GM19467 (cell line): ENCODE measurements at regions not wholly inside any gene's neighbourhood (a gene's known extent, or its start where the extent isn't known, plus 50 kb on each side); places are given as distances from the start of the nearest gene placed in this dataset.

Experiments used
- ATAC-seq: cut with Tn5 transposase; IDR thresholded peaks from one replicate; pipeline ENCODE4 v1.9.1; 2021; ENCODE audit warnings: mild to moderate bottlenecking, moderate library complexity; ENCODE audit not compliant: unreplicated experiment

GRCh38 chr18:61057443-61057842 lies 275.8 kb upstream of the CDH20 start:
- no peak for ATAC-seq

DNA sequence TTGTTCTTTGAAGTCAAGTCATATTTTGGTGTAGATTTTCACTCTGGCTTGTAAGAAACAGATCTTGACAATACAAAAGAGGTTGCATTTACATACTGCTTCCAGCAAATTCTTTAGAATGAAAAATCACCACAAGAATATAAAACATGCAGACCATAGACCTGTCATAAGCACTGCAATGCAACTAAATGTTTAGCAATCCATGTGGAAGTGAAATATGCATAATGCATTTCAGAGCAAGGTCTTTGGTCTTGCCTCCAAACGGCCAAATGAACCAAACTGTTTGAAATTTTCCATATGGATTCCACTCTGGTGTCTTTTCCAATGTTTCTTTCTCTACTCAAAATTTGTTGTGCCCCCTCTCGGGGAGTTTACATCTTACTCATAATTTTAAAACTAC lies 271.0 kb upstream of the CDH20 start:
- no peak for ATAC-seq

- no peak for ATAC-seq
Measured at GRCh38 chr18:61064911-61065310, 268.3 kb upstream of the CDH20 start.

DNA sequence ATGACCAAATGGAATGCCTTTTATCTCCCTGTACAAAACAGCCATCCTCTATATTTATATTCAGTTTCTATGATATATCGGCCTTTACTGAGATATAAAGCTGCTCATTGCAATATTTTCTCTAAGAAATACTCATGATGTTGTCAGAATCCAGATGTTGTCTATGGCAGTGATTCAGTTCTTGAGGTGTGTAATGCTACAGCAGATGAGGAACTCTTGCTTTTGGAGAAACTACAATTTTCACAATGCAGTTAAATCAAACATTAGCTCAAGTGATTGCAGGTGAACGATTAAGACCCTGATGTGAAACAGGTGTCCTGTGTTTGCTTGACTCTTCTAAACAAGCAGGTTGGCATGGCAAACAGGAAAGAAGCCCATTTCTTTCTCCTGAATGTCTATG lies 256.2 kb upstream of the CDH20 start:
- no peak for ATAC-seq

GRCh38 chr18:61079714-61080113 lies 253.5 kb upstream of the CDH20 start:
- no peak for ATAC-seq

DNA sequence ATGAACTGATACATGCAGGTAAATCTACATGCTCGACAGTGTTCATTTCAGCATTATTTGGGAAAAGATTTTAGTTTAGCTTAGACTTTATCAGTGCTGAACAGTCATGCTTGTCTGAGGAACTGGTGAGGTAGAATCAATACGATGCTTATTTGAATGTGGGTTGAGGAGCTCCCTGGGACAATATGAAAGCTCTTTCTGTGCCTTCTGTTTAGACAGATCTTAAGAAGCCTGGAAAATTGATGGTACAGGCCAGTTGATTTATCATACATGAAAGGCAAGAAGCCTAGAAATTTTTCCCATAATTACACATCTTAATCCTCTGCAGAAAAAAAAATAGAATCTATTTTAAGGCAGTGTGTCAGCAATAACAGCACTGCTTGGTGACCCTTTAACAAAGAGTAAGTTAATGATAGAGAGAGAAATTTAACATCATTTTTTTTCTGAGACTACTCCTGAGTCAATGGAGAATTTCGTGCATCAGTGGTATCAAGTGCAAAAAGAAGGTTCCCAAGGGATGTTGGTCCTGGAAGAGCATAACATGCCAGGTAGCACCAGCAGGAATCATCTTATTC lies 252.2 kb upstream of the CDH20 start:
- ATAC-seq: no peak

DNA sequence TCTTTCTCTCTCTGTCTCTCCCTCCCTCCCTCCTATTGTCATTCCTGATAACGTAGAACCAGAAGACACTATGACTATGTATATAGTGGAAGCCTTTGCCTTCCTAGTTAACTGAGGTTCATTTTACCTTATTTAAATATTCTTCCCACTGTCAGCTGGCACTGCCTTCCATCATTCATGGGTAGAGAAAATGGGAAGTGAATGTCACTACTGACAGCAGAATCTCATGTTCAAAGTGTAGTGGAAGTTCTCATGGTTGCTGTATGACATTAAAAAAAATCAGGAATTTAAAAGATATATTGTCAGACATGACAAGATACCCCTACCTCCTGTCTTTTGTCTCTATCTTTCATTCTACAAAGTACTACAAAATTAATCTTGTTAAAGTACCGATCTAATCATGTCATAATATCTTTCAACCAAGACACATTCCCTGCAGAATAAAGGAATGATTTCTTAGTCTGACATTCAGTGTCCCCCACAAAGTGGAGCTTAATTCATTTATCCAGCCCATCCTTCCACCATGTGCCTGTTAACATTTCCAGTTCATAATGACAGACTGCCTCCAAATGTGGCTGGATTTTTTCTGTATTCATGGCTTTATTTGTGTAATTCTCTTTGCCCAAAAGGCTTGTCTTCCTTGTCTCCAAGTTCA lies 250.1 kb upstream of the CDH20 start:
- no peak for ATAC-seq

DNA sequence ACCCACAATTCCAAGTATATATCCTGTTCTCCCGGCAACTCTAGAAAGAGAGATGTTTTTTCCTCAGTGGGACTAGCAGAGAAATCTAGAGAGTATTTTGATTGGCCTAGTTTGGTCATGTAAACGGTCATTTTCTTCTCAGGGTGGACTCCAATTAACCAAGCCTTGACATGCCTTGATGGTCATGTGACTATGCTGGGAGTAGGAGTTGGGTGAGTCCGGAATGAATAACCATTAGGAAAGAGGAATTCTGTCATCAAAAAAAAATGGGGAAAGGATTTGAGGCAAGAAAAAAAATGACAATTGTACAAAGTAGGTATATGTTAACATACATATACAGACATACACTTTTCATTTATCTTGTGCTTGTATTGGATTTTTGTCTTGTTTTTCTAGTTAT lies 248.2 kb upstream of the CDH20 start:
- no peak for ATAC-seq

DNA sequence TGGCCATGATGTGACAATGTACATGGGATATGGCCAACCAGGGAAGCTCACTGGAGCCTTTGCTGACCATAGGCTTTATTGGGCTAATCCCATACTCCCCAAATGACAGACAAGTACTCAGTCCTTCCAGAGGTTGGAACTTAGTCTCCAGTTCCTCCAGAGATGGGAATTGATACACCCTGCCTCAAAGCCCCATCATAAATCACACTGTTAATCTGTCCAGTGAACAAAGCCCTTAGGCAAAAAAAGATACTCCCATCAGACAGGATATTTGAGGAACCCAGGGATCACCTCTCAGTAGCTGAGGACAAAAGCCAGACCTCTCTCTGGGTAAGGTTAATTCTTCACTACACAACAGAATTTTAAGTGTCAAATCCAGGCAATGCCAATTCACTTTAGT lies 247.5 kb upstream of the CDH20 start:
- no peak for ATAC-seq

DNA sequence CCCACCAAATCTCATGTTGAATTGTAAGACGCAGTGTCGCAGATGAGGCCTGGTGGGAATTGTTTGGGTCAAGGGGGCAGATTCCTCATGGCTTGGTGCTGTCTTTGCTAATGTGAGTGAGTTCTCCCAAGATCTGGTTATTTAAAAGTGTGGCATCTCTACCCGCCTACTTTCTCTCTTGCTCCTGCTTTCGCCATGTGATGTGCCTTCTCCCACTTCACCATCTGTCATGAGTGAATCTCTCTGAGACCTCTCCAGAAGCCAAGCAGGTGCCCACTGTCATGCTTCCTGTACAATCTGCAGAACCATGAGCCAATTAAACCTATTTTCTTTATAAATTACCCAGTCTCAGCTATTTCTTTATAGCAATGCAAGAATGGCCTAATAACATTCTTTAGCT lies 246.6 kb upstream of the CDH20 start:
- ATAC-seq: no peak

DNA sequence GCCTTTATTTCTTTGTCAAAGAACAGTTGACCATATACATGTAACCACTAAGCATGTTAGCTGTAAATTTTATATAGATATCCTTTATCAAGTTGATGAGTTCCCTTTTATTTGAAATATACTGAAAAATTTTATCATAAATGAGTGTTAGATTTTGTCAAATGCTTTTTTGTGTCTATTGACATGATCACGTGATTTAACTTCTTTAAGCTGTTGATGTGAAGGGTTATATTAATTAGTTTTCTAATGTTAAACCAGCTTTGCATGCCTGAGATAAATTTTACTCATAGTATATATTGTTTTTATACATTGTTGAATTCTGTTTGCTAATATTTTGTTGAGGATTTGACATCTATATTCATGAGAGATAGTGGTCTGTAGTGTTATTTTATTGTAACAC lies 241.9 kb upstream of the CDH20 start:
- ATAC-seq: no peak

- no peak for ATAC-seq
Measured at GRCh38 chr18:61093965-61094364, 239.3 kb upstream of the CDH20 start.

DNA sequence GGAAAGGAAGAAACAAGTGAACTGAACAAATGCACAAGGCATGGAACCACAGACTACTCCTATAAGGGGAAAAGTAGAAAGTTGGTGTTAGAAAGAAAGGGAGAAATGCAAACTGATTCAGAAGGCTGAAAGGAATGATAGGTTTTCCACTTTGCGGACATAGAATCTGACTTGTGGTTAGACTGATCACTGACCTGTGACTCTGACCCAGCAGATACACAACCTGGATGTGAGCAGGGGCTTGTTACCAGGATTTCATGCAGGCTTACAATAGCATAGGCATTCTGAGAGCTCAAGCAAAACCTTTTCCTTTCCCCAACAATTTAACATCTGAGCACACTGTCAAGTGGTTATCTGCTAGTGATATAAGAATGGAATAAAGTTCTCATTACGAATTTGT lies 237.0 kb upstream of the CDH20 start:
- no peak for ATAC-seq

GRCh38 chr18:61107113-61107512 lies 226.1 kb upstream of the CDH20 start:
- ATAC-seq: no peak

DNA sequence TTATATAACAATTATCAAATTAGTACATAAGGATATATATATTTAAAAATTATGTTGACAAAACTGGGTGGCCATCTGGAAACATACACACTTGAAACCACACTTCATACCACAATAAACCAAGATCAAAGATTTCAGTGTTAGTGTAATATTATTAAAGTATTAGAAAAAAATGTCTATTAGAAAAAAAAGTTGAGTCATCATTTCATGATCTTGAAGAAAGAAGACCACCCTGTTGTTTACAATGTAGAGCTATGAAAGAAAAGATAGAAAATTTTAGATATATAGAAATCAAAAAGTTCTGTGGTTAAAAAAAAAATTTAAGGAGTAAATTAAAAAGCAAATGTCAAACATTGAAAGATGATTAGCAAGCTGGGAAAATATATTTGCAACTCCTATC lies 224.5 kb upstream of the CDH20 start:
- no peak for ATAC-seq

- no peak for ATAC-seq
Measured at GRCh38 chr18:61123309-61123708, 209.9 kb upstream of the CDH20 start.

DNA sequence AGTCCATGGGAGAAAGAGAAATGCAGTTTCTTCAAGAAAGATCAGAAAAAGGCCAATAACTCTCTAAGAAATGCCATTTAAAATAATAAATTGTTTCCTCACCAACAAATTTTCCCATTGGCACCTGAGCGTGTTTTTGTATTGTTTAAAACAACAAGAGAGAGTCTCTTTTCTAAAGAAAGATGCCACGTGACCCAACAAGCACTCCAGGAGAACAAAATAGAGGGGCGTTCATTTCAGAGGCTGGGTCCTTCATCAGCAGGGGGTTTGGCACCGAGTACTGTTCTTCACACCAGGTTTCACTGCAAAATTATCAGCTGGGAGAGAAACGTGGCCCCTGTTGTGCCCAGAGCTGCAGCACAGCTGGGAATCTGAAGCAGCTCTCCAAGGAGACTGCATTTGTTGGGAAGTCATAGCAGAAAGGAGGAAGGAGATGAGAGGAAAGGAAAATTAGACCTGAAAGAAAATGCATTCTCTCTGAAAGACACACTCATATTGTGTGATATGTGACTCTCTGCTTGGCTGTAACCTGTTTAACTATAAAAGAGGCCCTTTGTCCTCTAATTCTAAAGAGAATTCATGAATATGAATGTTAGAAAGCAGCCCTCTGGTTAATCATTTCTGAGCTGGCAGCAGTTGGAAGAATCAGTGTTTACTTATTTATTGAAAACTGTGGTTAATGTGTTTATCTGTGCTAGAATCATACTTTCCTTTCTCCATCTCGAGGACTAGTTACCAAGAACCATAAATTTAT lies 205.3 kb upstream of the CDH20 start:
- ATAC-seq: no peak

- ATAC-seq: no peak
Measured at GRCh38 chr18:61129001-61129400, 204.2 kb upstream of the CDH20 start.

- no peak for ATAC-seq
Measured at GRCh38 chr18:61132031-61132430, 201.2 kb upstream of the CDH20 start.

- ATAC-seq: no peak
Measured at GRCh38 chr18:61133783-61134182, 199.4 kb upstream of the CDH20 start.

DNA sequence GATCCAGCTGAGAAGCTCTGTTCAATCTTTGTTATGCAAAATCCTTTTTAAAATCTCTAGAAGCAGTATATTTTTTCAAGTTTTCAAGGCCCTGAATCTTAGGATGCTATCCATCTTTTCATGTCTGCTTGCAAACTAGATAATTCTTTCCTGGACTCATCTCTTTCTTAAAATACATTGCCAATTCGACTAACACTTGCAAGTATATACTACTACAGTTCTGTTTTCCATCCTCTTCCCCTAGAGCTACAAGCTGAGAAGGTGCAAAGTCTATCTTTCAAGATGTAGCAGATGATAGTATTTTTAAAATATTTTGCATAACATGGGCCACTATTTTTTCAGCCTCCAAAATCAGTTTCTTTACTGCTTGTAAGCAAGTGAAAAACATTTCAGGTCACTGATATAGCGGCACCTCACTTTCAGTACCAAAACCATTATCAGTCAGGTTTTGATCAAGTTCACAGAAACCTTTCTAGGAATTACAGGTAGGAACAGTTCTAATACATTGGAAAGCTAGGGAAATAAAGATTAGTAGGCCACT lies 196.4 kb upstream of the CDH20 start:
- ATAC-seq: no peak

GRCh38 chr18:61141691-61142090 lies 191.5 kb upstream of the CDH20 start:
- ATAC-seq: no peak
